ENCODE measurements at regions not wholly inside any gene's neighbourhood (a gene's known extent, or its start where the extent isn't known, plus 50 kb on each side); places are given as distances from the start of the nearest gene placed in this dataset.

DNA sequence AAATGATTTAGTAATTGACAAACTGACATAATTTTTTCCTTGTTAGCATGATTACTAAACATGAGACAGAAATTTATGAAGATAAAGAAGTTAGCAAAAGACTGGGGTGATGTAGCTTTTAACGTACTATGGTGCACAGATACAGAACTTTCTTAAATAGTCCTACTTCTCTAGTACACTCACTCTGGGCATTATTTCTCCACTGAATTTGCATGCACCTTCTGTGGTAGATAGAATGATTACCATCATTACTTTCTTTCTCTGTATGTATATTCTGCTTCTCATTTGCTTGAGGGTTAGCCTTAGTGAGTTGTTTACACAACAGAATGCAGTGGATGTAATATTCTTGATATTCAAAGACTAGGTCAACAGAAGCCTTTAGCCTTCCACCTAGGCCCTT lies 173.1 kb upstream of the EPHA7 start:
- TF ChIP-seq, protein P1, sequence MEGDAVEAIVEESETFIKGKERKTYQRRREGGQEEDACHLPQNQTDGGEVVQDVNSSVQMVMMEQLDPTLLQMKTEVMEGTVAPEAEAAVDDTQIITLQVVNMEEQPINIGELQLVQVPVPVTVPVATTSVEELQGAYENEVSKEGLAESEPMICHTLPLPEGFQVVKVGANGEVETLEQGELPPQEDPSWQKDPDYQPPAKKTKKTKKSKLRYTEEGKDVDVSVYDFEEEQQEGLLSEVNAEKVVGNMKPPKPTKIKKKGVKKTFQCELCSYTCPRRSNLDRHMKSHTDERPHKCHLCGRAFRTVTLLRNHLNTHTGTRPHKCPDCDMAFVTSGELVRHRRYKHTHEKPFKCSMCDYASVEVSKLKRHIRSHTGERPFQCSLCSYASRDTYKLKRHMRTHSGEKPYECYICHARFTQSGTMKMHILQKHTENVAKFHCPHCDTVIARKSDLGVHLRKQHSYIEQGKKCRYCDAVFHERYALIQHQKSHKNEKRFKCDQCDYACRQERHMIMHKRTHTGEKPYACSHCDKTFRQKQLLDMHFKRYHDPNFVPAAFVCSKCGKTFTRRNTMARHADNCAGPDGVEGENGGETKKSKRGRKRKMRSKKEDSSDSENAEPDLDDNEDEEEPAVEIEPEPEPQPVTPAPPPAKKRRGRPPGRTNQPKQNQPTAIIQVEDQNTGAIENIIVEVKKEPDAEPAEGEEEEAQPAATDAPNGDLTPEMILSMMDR (IDR thresholded peaks at IDR 0.05) = no peak
- TF ChIP-seq POLR2A (IDR thresholded peaks at IDR 0.05) = no peak

Data from adrenal gland (tissue), 5 donors.